Heart left ventricle (tissue), 13 donors: ENCODE measurements at regions not wholly inside any gene's neighbourhood (a gene's known extent, or its start where the extent isn't known, plus 50 kb on each side); places are given as distances from the start of the nearest gene placed in this dataset.

Experiments
- POLR2A ChIP-seq, 2 donors: fragments of 450-650 bp; IDR thresholded peaks; one replicate each; pipeline ENCODE4 v1.6.1; 2017; ENCODE audit warnings: antibody characterized with exemption in 2 of 2, mild to moderate bottlenecking in 2 of 2, moderate library complexity in 2 of 2
- TF ChIP-seq, protein P1 (sequence below), 12 donors: fragments of 200-600 bp; sonication (generic) in 4 of 12; IDR thresholded peaks; one replicate each; pipeline versions ENCODE4 v1.5.0 to v1.8.0; 2018 to 2022; ENCODE audit warnings: antibody characterized with exemption in 12 of 12, mild to moderate bottlenecking in 5 of 12
- donor health status: ischemic (EF 13 %, LVEDD 7.1; RV severe dilation, severe dysfunction).
- donor health status: DM: no; HTN: yes; CAD: no.
- donor health status: DM: no; HTN: no; CAD: no.
- donor health status: ischemic (EF 25% LVEDD 6.9; RV normal size, moderate dysfunction).
- donor health status: ischemic (EF 25% LVEDD 5.7; RV mildly dilated, moderate dysfunction).
- donor health status: ischemic (EF 35%, LVEDD 5.7; RV mildly dilated, moderate dysfunction).
- donor health status: nonischemic (EF 11% LVEDD 7.7; RV severe dilation, severe dysfunction).
- donor health status: DM: yes; HTN: yes; CAD: no.
- donor health status: PGD.
- donor health status: ischemic (EF 29% LVEDD 5.4; RV normal size, mild dysfunction).
- donor health status: nonischemic (EF 23%, LVEDD 6.1; RV moderate dilation, normal function).

DNA sequence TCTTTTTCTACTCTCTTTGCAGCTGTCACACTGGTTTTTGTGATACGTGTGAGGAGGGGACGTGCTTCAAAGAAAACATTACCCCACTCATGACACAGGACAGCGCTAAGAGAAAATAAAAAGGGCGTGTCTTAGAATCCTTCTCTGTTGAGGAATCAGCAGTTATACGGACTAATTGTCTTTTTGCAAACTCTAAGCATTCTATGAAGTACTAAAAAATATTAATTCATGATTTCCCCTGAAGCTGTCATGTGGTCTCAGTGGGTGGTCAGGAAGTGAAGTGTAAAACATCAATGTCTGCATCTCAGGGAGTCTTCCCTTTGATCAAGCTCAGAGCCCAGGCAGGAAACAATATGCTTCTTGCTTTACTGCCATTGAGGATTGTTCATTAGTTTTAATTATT lies 117.5 kb upstream of the CRBN start:
- TF ChIP-seq POLR2A (IDR thresholded peaks at IDR 0.05): no peak
- TF ChIP-seq, protein P1, sequence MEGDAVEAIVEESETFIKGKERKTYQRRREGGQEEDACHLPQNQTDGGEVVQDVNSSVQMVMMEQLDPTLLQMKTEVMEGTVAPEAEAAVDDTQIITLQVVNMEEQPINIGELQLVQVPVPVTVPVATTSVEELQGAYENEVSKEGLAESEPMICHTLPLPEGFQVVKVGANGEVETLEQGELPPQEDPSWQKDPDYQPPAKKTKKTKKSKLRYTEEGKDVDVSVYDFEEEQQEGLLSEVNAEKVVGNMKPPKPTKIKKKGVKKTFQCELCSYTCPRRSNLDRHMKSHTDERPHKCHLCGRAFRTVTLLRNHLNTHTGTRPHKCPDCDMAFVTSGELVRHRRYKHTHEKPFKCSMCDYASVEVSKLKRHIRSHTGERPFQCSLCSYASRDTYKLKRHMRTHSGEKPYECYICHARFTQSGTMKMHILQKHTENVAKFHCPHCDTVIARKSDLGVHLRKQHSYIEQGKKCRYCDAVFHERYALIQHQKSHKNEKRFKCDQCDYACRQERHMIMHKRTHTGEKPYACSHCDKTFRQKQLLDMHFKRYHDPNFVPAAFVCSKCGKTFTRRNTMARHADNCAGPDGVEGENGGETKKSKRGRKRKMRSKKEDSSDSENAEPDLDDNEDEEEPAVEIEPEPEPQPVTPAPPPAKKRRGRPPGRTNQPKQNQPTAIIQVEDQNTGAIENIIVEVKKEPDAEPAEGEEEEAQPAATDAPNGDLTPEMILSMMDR (IDR thresholded peaks at IDR 0.05): no peak
